HepG2 (cell line): ENCODE measurements at regions not wholly inside any gene's neighbourhood (a gene's known extent, or its start where the extent isn't known, plus 50 kb on each side); places are given as distances from the start of the nearest gene placed in this dataset.

Experiments
- ATF6 ChIP-seq: sonication (generic); formaldehyde crosslinking; conservative IDR thresholded peaks from 2 replicates; pipeline ENCODE4 v1.4.0; 2020; ENCODE audit warnings: missing genetic modification reagents
- CHD2 ChIP-seq: IDR thresholded peaks from 2 replicates; pipeline ENCODE4 v1.6.1; 2011; ENCODE audit warnings: low read depth, low read length, improper control_type of control experiment
- DPF2 ChIP-seq: sonication (generic); formaldehyde crosslinking; IDR thresholded peaks from 2 replicates; pipeline ENCODE4 v1.4.0; 2020; ENCODE audit warnings: mild to moderate bottlenecking, low read depth, missing genetic modification reagents, borderline replicate concordance
- HDAC1 ChIP-seq: sonication (generic); formaldehyde crosslinking; IDR thresholded peaks from 2 replicates; pipeline ENCODE4 v1.5.1; 2020; ENCODE audit warnings: mild to moderate bottlenecking, missing genetic modification reagents
- IRX3 ChIP-seq: sonication (generic); formaldehyde crosslinking; IDR thresholded peaks from 2 replicates; pipeline ENCODE4 v1.8.1; 2023; ENCODE audit warnings: mild to moderate bottlenecking, low read depth, missing genetic modification reagents, borderline replicate concordance
- MATR3 ChIP-seq: sonication (generic); formaldehyde crosslinking; IDR thresholded peaks from 2 replicates; pipeline ENCODE4 v1.4.0; 2020; ENCODE audit warnings: missing genetic modification reagents
- MEF2D ChIP-seq: sonication (generic); formaldehyde crosslinking; IDR thresholded peaks from 2 replicates; pipeline ENCODE4 v1.5.1; 2020; ENCODE audit warnings: mild to moderate bottlenecking, missing genetic modification reagents
- MEIS2 ChIP-seq: sonication (generic); formaldehyde crosslinking; IDR thresholded peaks from 2 replicates; pipeline ENCODE4 v1.9.0; 2021; ENCODE audit warnings: mild to moderate bottlenecking, missing genetic modification reagents
- NBN ChIP-seq: fragments of 450-650 bp; conservative IDR thresholded peaks from 2 replicates; pipeline ENCODE4 v1.6.1; 2017
- NFKBIZ ChIP-seq: IDR thresholded peaks from 2 replicates; pipeline ENCODE4 v1.6.1; 2018; ENCODE audit warnings: missing genetic modification reagents, missing compliant biosample characterization
- PCBP2 ChIP-seq: fragments of 200-400 bp; formaldehyde crosslinking; optimal IDR thresholded peaks from 2 replicates; pipeline ENCODE3; 2018; ENCODE audit warnings: low read length, low read depth; ENCODE audit not compliant: poor library complexity, severe bottlenecking
- PHF20 ChIP-seq: sonication (generic); formaldehyde crosslinking; IDR thresholded peaks from 2 replicates; pipeline ENCODE4 v1.5.0; 2020; ENCODE audit warnings: mild to moderate bottlenecking, missing genetic modification reagents
- PHF8 ChIP-seq: sonication (generic); formaldehyde crosslinking; IDR thresholded peaks from 2 replicates; pipeline ENCODE4 v1.5.0; 2020; ENCODE audit warnings: missing genetic modification reagents
- SETDB1 ChIP-seq: sonication (generic); formaldehyde crosslinking; IDR thresholded peaks from 2 replicates; pipeline ENCODE4 v1.5.1; 2020; ENCODE audit warnings: missing genetic modification reagents, mild to moderate bottlenecking, borderline replicate concordance
- TCF12 ChIP-seq, 2 experiments: fragments of 450-650 bp in 1 of 2; sonication (generic) in 1 of 2; formaldehyde crosslinking in 1 of 2; IDR thresholded peaks; 2 replicates each; pipeline versions ENCODE4 v1.6.1 to v1.8.0; 2017 to 2022; ENCODE audit warnings: antibody characterized with exemption in 1 of 2, mild to moderate bottlenecking in 1 of 2, missing genetic modification reagents in 1 of 2, moderate library complexity in 1 of 2
- ZBTB25 ChIP-seq: IDR thresholded peaks from 2 replicates; pipeline ENCODE4 v1.6.1; 2018; ENCODE audit warnings: missing genetic modification reagents
- ZBTB42 ChIP-seq: sonication (generic); formaldehyde crosslinking; IDR thresholded peaks from 2 replicates; pipeline ENCODE4 v1.5.0; 2020; ENCODE audit warnings: mild to moderate bottlenecking, missing genetic modification reagents
- ZFP36 ChIP-seq: fragments of 150-350 bp; IDR thresholded peaks from 2 replicates; pipeline ENCODE4 v1.6.1; 2018; ENCODE audit warnings: borderline replicate concordance, low read length, low read depth; ENCODE audit not compliant: partially characterized antibody
- ZFP36L1 ChIP-seq: sonication (generic); formaldehyde crosslinking; IDR thresholded peaks from 2 replicates; pipeline ENCODE4 v1.8.0; 2022; ENCODE audit warnings: mild to moderate bottlenecking, missing genetic modification reagents, moderate library complexity
- ZNF564 ChIP-seq: sonication (generic); formaldehyde crosslinking; IDR thresholded peaks from 2 replicates; pipeline ENCODE4 v1.8.1; 2023; ENCODE audit warnings: mild to moderate bottlenecking, missing genetic modification reagents
- ZNF639 ChIP-seq: conservative IDR thresholded peaks from 2 replicates; pipeline ENCODE4 v1.6.1; 2018; ENCODE audit warnings: missing genetic modification reagents
- TF ChIP-seq, protein P1 (sequence below): sonication (generic); formaldehyde crosslinking; IDR thresholded peaks from 2 replicates; pipeline ENCODE4 v1.5.1; 2020; ENCODE audit warnings: missing genetic modification reagents, mild to moderate bottlenecking, borderline replicate concordance
- TF ChIP-seq, protein P2 (sequence below): sonication (generic); formaldehyde crosslinking; IDR thresholded peaks from 2 replicates; pipeline ENCODE4 v1.5.0; 2020; ENCODE audit warnings: mild to moderate bottlenecking, low read depth, missing genetic modification reagents, borderline replicate concordance

GRCh38 chr2:62568983-62569837 lies 63.2 kb upstream of the TMEM17 start (continued):
- TF ChIP-seq ZFP36 (no peak), NBN (no peak), SETDB1 (no peak), MATR3 (CRISPR knock-in tag) (no peak), ZNF564 (no peak), MEIS2 (CRISPR knock-in tag) (0 out of 2 replicates have a peak, but pooled peaks have one; percentile 5), MEF2D (CRISPR knock-in tag) (no peak), PCBP2 (no peak), CHD2 (no peak), ATF6 (CRISPR knock-in tag) (no peak), PHF20 (no peak), ZNF639 (CRISPR knock-in tag) (no peak; the same call in 1 of the 2 replicates), HDAC1 (peak; percentile 58; the same call in 1 of the 2 replicates), ZBTB25 (CRISPR knock-in tag) (peak; percentile 51; the same call in 1 of the 2 replicates), ZFP36L1 (CRISPR knock-in tag) (no peak; the same call in 1 of the 2 replicates), DPF2 (CRISPR knock-in tag) (peak; percentile 55; the same call in 1 of the 2 replicates), ZBTB42 (no peak), NFKBIZ (0 out of 2 replicates have a peak, but pooled peaks have one; percentile 93), IRX3 (CRISPR knock-in tag) (no peak), PHF8 (0 out of 2 replicates have a peak, but pooled peaks have one; percentile 10), TCF12 (IDR thresholded peaks at IDR 0.05) (no peak), TCF12 (CRISPR knock-in tag; IDR thresholded peaks at IDR 0.05) (no peak)
- TF ChIP-seq, protein P1, sequence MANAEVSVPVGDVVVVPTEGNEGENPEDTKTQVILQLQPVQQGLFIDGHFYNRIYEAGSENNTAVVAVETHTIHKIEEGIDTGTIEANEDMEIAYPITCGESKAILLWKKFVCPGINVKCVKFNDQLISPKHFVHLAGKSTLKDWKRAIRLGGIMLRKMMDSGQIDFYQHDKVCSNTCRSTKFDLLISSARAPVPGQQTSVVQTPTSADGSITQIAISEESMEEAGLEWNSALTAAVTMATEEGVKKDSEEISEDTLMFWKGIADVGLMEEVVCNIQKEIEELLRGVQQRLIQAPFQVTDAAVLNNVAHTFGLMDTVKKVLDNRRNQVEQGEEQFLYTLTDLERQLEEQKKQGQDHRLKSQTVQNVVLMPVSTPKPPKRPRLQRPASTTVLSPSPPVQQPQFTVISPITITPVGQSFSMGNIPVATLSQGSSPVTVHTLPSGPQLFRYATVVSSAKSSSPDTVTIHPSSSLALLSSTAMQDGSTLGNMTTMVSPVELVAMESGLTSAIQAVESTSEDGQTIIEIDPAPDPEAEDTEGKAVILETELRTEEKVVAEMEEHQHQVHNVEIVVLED (CRISPR knock-in tag) = no peak
- TF ChIP-seq, protein P2, sequence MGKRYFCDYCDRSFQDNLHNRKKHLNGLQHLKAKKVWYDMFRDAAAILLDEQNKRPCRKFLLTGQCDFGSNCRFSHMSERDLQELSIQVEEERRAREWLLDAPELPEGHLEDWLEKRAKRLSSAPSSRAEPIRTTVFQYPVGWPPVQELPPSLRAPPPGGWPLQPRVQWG (CRISPR knock-in tag) = no peak
